HG02973 (cell line): ENCODE measurements at regions not wholly inside any gene's neighbourhood (a gene's known extent, or its start where the extent isn't known, plus 50 kb on each side); places are given as distances from the start of the nearest gene placed in this dataset.
A peak's percentile ranks its signal among the peaks of the same experiment; 100 is the strongest.

Experiments used
- ATAC-seq: cut with Tn5 transposase; IDR thresholded peaks from one replicate; pipeline ENCODE4 v1.9.1; 2021; ENCODE audit warnings: moderate library complexity; ENCODE audit not compliant: unreplicated experiment

GRCh38 chr18:26745288-26746181 lies 120.0 kb downstream of the AQP4 start:
- ATAC-seq: no peak

- no peak for ATAC-seq
These were observed 123.7 kb downstream of the AQP4 start for GRCh38 chr18:26741758-26742157.

- no peak for ATAC-seq
These were observed 124.5 kb downstream of the AQP4 start for GRCh38 chr18:26741048-26741447.

- ATAC-seq: no peak
These were observed 125.1 kb downstream of the AQP4 start for GRCh38 chr18:26740396-26740795.

GRCh38 chr18:26738706-26739105 lies 126.8 kb downstream of the AQP4 start:
- ATAC-seq: no peak

GRCh38 chr18:26736301-26736700 lies 129.2 kb downstream of the AQP4 start:
- no peak for ATAC-seq

- ATAC-seq: no peak
These were observed 130.7 kb downstream of the AQP4 start for GRCh38 chr18:26734760-26735159.

GRCh38 chr18:26729449-26729848 lies 136.1 kb downstream of the AQP4 start:
- ATAC-seq: no peak

- ATAC-seq: no peak
These were observed 136.5 kb downstream of the AQP4 start for GRCh38 chr18:26729008-26729407.

- ATAC-seq: no peak
These were observed 141.5 kb downstream of the AQP4 start for GRCh38 chr18:26723981-26724380.

GRCh38 chr18:26722565-26722931 lies 143.0 kb downstream of the AQP4 start:
- no peak for ATAC-seq

GRCh38 chr18:26721854-26722564 lies 143.5 kb downstream of the AQP4 start:
- no peak for ATAC-seq

GRCh38 chr18:26719896-26720295 lies 145.6 kb downstream of the AQP4 start:
- no peak for ATAC-seq

- ATAC-seq: no peak
These were observed 148.3 kb downstream of the AQP4 start for GRCh38 chr18:26717123-26717719.

- no peak for ATAC-seq
These were observed 150.8 kb downstream of the AQP4 start for GRCh38 chr18:26714739-26715138.

- ATAC-seq: no peak
These were observed 153.8 kb downstream of the AQP4 start for GRCh38 chr18:26711756-26712155.

GRCh38 chr18:26710470-26711096 lies 154.9 kb downstream of the AQP4 start:
- peak; percentile 68 for ATAC-seq

GRCh38 chr18:26709897-26710296 lies 155.6 kb downstream of the AQP4 start:
- no peak for ATAC-seq

GRCh38 chr18:26708806-26709716 lies 156.4 kb downstream of the AQP4 start:
- ATAC-seq: no peak

- ATAC-seq: no peak
These were observed 158.6 kb downstream of the AQP4 start for GRCh38 chr18:26706911-26707351.
